ENCODE measurements at regions not wholly inside any gene's neighbourhood (a gene's known extent, or its start where the extent isn't known, plus 50 kb on each side); places are given as distances from the start of the nearest gene placed in this dataset.

GRCh38 chr1:222239130-222239529 is 308.8 kb downstream of the HHIPL2 start:
- no peak overlapping the region for H3K27ac ChIP-seq
- no peaks in the 10 kb centered on the region for H3K4me1 ChIP-seq (replicated peaks)
- H3K9me3 ChIP-seq: no peaks in the 10 kb centered on the region
- no peak overlapping the region for H3K4me3 ChIP-seq
- H3K36me3 ChIP-seq: no peaks in the 10 kb centered on the region
- no peak for DNase-seq (ENCODE audit: low spot score)
- intact Hi-C loops (cut with DNase I): no loop called here
- 100% methylated on average over 1 of the region's 1 CpG for WGBS
- no peaks in the 10 kb centered on the region for H3K27me3 ChIP-seq (replicated peaks; ENCODE audit: insufficient read depth)
- TF ChIP-seq POLR2A (IDR thresholded peaks at IDR 0.05) (no peak), POLR2AphosphoS5 (IDR thresholded peaks at IDR 0.05) (no peak), CTCF (IDR thresholded peaks at IDR 0.05) (no peak)

- WGBS: 95% methylated on average over 2 of the region's 2 CpGs
Observed at GRCh38 chr1:222234351-222234750, 313.6 kb downstream of the HHIPL2 start.

GRCh38 chr1:222233444-222234158 is 314.3 kb downstream of the HHIPL2 start:
- DNase-seq (ENCODE audit: low spot score): no peak
- intact Hi-C loops (cut with DNase I): no loop called here
- Histone ChIP-seq H3K4me3 (no peak overlapping the region), H3K27ac (no peak overlapping the region), H3K9me3 (no peaks in the 10 kb centered on the region), H3K36me3 (no peaks in the 10 kb centered on the region), H3K27me3 (replicated peaks; ENCODE audit: insufficient read depth) (no peaks in the 10 kb centered on the region), H3K4me1 (replicated peaks) (no peaks in the 10 kb centered on the region)
- TF ChIP-seq POLR2AphosphoS5 (IDR thresholded peaks at IDR 0.05): no peak
- TF ChIP-seq POLR2A (IDR thresholded peaks at IDR 0.05): no peak
- no peak for TF ChIP-seq CTCF (IDR thresholded peaks at IDR 0.05)
- 81% methylated on average over 6 of the region's 6 CpGs for WGBS

More at GRCh38 chr1:222234351-222234750, 313.6 kb downstream of the HHIPL2 start:
- H3K27ac ChIP-seq: no peak overlapping the region
- DNase-seq (ENCODE audit: low spot score): no peak
- H3K9me3 ChIP-seq: no peaks in the 10 kb centered on the region
- TF ChIP-seq POLR2AphosphoS5 (IDR thresholded peaks at IDR 0.05) (no peak), POLR2A (IDR thresholded peaks at IDR 0.05) (no peak), CTCF (IDR thresholded peaks at IDR 0.05) (no peak)
- no peaks in the 10 kb centered on the region for H3K36me3 ChIP-seq
- intact Hi-C loops (cut with DNase I): no loop called here
- H3K4me1 ChIP-seq (replicated peaks): no peaks in the 10 kb centered on the region
- no peaks in the 10 kb centered on the region for H3K27me3 ChIP-seq (replicated peaks; ENCODE audit: insufficient read depth)
- H3K4me3 ChIP-seq: no peak overlapping the region

GRCh38 chr1:222232842-222233241 is 315.1 kb downstream of the HHIPL2 start:
- H3K36me3 ChIP-seq: no peaks in the 10 kb centered on the region
- no peak for DNase-seq (ENCODE audit: low spot score)
- intact Hi-C loops (cut with DNase I): no loop called here
- H3K27me3 ChIP-seq (replicated peaks; ENCODE audit: insufficient read depth): no peaks in the 10 kb centered on the region
- H3K4me3 ChIP-seq: no peak overlapping the region
- TF ChIP-seq POLR2A (IDR thresholded peaks at IDR 0.05): no peak
- H3K27ac ChIP-seq: no peak overlapping the region
- H3K4me1 ChIP-seq (replicated peaks): no peaks in the 10 kb centered on the region
- no peaks in the 10 kb centered on the region for H3K9me3 ChIP-seq

GRCh38 chr1:222229672-222230312 is 318.1 kb downstream of the HHIPL2 start:
- Histone ChIP-seq H3K9me3 (no peaks in the 10 kb centered on the region), H3K27me3 (replicated peaks; ENCODE audit: insufficient read depth) (no peaks in the 10 kb centered on the region), H3K27ac (no peak overlapping the region), H3K4me3 (no peak overlapping the region), H3K36me3 (no peaks in the 10 kb centered on the region), H3K4me1 (replicated peaks) (no peaks in the 10 kb centered on the region)
- intact Hi-C loops (cut with DNase I): no loop called here
- WGBS: 83% methylated on average over 4 of the region's 4 CpGs
- no peak for DNase-seq (ENCODE audit: low spot score)
- TF ChIP-seq CTCF (IDR thresholded peaks at IDR 0.05) (no peak), POLR2A (IDR thresholded peaks at IDR 0.05) (no peak), POLR2AphosphoS5 (IDR thresholded peaks at IDR 0.05) (no peak)

Data from prostate gland (tissue), 2 donors.